ENCODE measurements at regions not wholly inside any gene's neighbourhood (a gene's known extent, or its start where the extent isn't known, plus 50 kb on each side); places are given as distances from the start of the nearest gene placed in this dataset.

GRCh38 chr4:81914623-81915022 lies 442.9 kb upstream of the RASGEF1B start:
- no peak overlapping the region for H3K27ac ChIP-seq (ENCODE audit: low read depth, low read length)
- no peak overlapping the region for H3K4me3 ChIP-seq (ENCODE audit: low read length in 2 of 2)
- POLR2A ChIA-PET (ENCODE audit: partially characterized antibody) = no interaction called here
- no peaks in the 10 kb centered on the region for H3K4me1 ChIP-seq (ENCODE audit: insufficient read depth, low read length)
- H3K36me3 ChIP-seq (ENCODE audit: insufficient read depth, low read length) = no peaks in the 10 kb centered on the region
- H3K36me3 Mint-ChIP-seq = no peaks in the 10 kb centered on the region
- no peak overlapping the region for H3K27ac Mint-ChIP-seq
- peaks cover 3 to 9% of the 10 kb centered on the region in 2 donors for H3K27me3 Mint-ChIP-seq
- no peak overlapping the region for H3K4me3 Mint-ChIP-seq
- H3K27me3 ChIP-seq (ENCODE audit: insufficient read depth, low read length) = no peaks in the 10 kb centered on the region
- intact Hi-C loops (cut with micrococcal nuclease) = loop anchor here (5.0 to 10.0 kb wide), 2 partner anchors 290 to 353 kb away; no protein-coding TSS in a partner anchor
- peaks cover 6 to 9% (median 7%) of the 10 kb centered on the region in 4 donors for H3K4me1 Mint-ChIP-seq
- no peak for DNase-seq
- H3K9me3 ChIP-seq (ENCODE audit: control insufficient read depth in 1 of 2, low read length in 2 of 2) = no peaks in the 10 kb centered on the region
- H3K9me3 Mint-ChIP-seq = no peaks in the 10 kb centered on the region
- CTCF ChIA-PET (ENCODE audit: partially characterized antibody) = interaction anchor here (0.5 to 2.1 kb wide), 6 partner anchors 10 to 505 kb away, joined by 3 to 20 read pairs (median 4); no protein-coding TSS in a partner anchor

DNA sequence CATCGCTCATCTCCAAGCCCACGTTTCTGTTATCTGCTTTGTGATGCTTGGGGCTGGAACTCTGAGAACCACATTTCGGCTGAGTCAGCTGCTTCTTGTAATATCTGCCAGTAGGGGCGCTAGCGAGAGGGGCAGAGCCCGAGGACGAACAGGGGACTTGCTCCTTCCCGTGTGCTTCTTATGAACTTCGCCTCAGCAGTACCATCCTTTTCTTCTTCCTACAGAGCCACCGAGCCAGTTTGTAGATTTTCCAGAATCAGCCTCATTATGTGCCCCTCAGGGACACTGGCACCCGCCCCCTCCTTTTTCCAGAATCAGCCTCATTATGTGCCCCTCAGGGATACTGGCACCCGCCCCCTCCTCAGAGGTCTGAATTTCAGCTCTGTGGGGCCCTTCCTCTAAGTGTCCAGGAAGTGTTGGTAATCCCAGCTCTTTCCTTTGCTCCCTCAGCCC lies 441.7 kb upstream of the RASGEF1B start:
- intact Hi-C loops (cut with micrococcal nuclease) = loop anchor here (2.0 to 10.0 kb wide), 3 partner anchors 291 to 509 kb away; no protein-coding TSS in a partner anchor
- Mint-ChIP-seq H3K4me3 (peak overlapping the region in 1 of 8 donors; percentile 50), H3K27me3 (peaks cover 5 to 9% of the 10 kb centered on the region in 2 donors), H3K9me3 (no peaks in the 10 kb centered on the region), H3K27ac (no peak overlapping the region), H3K36me3 (no peaks in the 10 kb centered on the region), H3K4me1 (peaks cover 6 to 9% (median 7%) of the 10 kb centered on the region in 4 donors)
- no peaks in the 10 kb centered on the region for H3K27me3 ChIP-seq (ENCODE audit: insufficient read depth, low read length)
- no peaks in the 10 kb centered on the region for H3K36me3 ChIP-seq (ENCODE audit: insufficient read depth, low read length)
- POLR2A ChIA-PET (ENCODE audit: partially characterized antibody) = no interaction called here
- H3K9me3 ChIP-seq (ENCODE audit: control insufficient read depth in 1 of 2, low read length in 2 of 2) = no peaks in the 10 kb centered on the region
- no peak overlapping the region for H3K4me3 ChIP-seq (ENCODE audit: low read length in 2 of 2)
- no peaks in the 10 kb centered on the region for H3K4me1 ChIP-seq (ENCODE audit: insufficient read depth, low read length)
- no peak overlapping the region for H3K27ac ChIP-seq (ENCODE audit: low read depth, low read length)
- CTCF ChIA-PET (ENCODE audit: partially characterized antibody) = interaction anchor here (0.5 to 2.4 kb wide), 15 partner anchors 9 to 503 kb away, joined by 3 to 20 read pairs (median 4); no protein-coding TSS in a partner anchor
- peak; percentile 39 to 55 (median 52) for DNase-seq

DNA sequence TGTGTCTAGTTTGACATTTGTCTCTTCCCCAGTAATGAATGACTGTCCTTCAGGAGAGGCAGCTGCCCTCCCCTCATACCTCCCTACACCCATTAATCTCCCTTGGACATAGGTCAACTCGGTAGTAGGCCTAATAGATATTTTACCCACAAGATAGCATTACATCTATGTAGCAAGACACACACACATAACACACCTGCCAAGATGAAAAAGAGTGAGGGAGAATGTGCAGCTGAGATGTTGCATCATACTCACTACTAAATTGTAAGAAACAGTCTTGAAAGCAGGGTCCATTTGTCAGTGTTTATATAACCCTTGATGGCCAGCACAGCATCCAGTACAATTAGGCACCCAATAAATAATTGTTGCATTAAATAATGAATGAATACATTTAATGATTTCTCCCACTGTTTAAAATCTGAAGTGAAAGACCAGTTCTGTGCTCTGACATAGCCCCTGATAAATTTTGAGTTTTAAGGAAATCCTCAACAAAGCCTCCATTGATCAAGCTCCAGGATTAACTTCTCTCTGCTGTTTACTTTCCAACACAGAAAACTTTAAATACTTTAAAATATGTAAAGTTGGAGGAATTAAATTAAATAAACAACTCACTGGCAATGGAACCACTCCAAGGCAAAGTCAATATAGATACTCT lies 440.8 kb upstream of the RASGEF1B start:
- no peaks in the 10 kb centered on the region for H3K36me3 ChIP-seq (ENCODE audit: insufficient read depth, low read length)
- POLR2A ChIA-PET (ENCODE audit: partially characterized antibody) = no interaction called here

DNA sequence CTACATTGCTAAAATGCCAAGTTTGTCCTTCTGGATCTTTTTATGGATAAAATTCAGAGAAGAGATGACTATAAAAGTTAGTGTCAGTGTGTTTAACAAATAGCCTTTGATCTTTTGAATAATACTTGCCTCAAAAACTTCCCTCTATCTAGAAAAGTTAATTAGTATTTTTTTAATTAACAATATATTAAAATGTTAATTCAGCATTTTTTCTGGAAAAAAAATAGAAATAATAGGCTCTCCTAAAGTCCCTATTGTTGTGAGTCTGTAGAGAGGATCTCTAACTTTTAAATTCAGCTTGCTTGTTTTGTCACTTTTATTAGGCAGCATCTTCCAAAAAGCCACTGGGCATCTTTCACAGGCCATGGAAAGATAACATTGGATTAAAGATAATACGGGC lies 435.2 kb upstream of the RASGEF1B start:
- Mint-ChIP-seq H3K27me3 (peaks cover 3 to 4% of the 10 kb centered on the region in 2 donors), H3K36me3 (no peaks in the 10 kb centered on the region), H3K27ac (no peak overlapping the region), H3K4me3 (no peak overlapping the region), H3K4me1 (no peaks in the 10 kb centered on the region), H3K9me3 (no peaks in the 10 kb centered on the region)
- no peaks in the 10 kb centered on the region for H3K27me3 ChIP-seq (ENCODE audit: insufficient read depth, low read length)
- H3K36me3 ChIP-seq (ENCODE audit: insufficient read depth, low read length) = no peaks in the 10 kb centered on the region
- ChIA-PET CTCF (ENCODE audit: partially characterized antibody) (no interaction called here), POLR2A (ENCODE audit: partially characterized antibody) (no interaction called here)
- no peaks in the 10 kb centered on the region for H3K4me1 ChIP-seq (ENCODE audit: insufficient read depth, low read length)
- intact Hi-C loops (cut with micrococcal nuclease) = no loop called here
- no peak for DNase-seq
- no peaks in the 10 kb centered on the region for H3K9me3 ChIP-seq (ENCODE audit: control insufficient read depth in 1 of 2, low read length in 2 of 2)
- no peak overlapping the region for H3K4me3 ChIP-seq (ENCODE audit: low read length in 2 of 2)
- H3K27ac ChIP-seq (ENCODE audit: low read depth, low read length) = no peak overlapping the region

More for the DNA sequence above, 440.8 kb upstream of the RASGEF1B start:
- DNase-seq = no peak
- no peaks in the 10 kb centered on the region for H3K9me3 Mint-ChIP-seq
- H3K27ac Mint-ChIP-seq = no peak overlapping the region
- H3K4me1 Mint-ChIP-seq = peaks cover 6 to 9% (median 7%) of the 10 kb centered on the region in 4 donors
- H3K4me3 ChIP-seq (ENCODE audit: low read length in 2 of 2) = no peak overlapping the region
- H3K9me3 ChIP-seq (ENCODE audit: control insufficient read depth in 1 of 2, low read length in 2 of 2) = no peaks in the 10 kb centered on the region
- intact Hi-C loops (cut with micrococcal nuclease) = loop anchor here (2.0 to 10.0 kb wide), 3 partner anchors 292 to 508 kb away; no protein-coding TSS in a partner anchor
- no peak overlapping the region for H3K4me3 Mint-ChIP-seq
- H3K27me3 Mint-ChIP-seq = peaks cover 5 to 7% of the 10 kb centered on the region in 2 donors
- no peaks in the 10 kb centered on the region for H3K27me3 ChIP-seq (ENCODE audit: insufficient read depth, low read length)
- H3K36me3 Mint-ChIP-seq = no peaks in the 10 kb centered on the region
- H3K27ac ChIP-seq (ENCODE audit: low read depth, low read length) = no peak overlapping the region
- H3K4me1 ChIP-seq (ENCODE audit: insufficient read depth, low read length) = no peaks in the 10 kb centered on the region
- CTCF ChIA-PET (ENCODE audit: partially characterized antibody) = interaction anchor here (0.6 to 2.4 kb wide), 12 partner anchors 8 to 447 kb away, joined by 3 to 20 read pairs (median 4); no protein-coding TSS in a partner anchor

DNA sequence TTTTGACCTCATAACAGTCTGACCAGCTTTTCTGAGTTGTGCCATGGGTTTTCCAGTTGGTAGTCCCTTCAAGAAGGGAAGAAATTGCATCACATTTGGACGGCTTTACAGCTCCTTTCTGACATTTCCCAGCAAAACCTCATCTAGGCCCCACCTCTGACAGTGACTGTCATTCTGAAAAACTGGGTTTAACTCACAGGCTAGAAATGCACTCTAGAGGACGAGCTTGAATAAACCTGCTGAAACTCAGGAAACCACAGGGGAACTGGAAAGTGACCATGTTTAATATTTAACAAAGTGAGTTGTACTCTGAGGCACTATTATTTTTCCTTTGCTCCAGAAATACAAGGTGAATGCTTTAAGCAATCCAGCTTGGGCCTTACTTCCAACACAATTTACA lies 434.3 kb upstream of the RASGEF1B start:
- intact Hi-C loops (cut with micrococcal nuclease) = no loop called here
- H3K4me1 ChIP-seq (ENCODE audit: insufficient read depth, low read length) = no peaks in the 10 kb centered on the region
- Mint-ChIP-seq H3K4me1 (no peaks in the 10 kb centered on the region), H3K27me3 (peaks cover 3 to 5% of the 10 kb centered on the region in 2 donors), H3K27ac (no peak overlapping the region), H3K9me3 (no peaks in the 10 kb centered on the region), H3K36me3 (no peaks in the 10 kb centered on the region), H3K4me3 (no peak overlapping the region)
- DNase-seq = no peak
- no peaks in the 10 kb centered on the region for H3K27me3 ChIP-seq (ENCODE audit: insufficient read depth, low read length)
- POLR2A ChIA-PET (ENCODE audit: partially characterized antibody) = no interaction called here
- no peak overlapping the region for H3K27ac ChIP-seq (ENCODE audit: low read depth, low read length)
- CTCF ChIA-PET (ENCODE audit: partially characterized antibody) = interaction anchor here (2.9 kb wide), 1 partner anchor 8 kb away, joined by 20 read pairs; no protein-coding TSS in a partner anchor
- H3K36me3 ChIP-seq (ENCODE audit: insufficient read depth, low read length) = no peaks in the 10 kb centered on the region
- H3K9me3 ChIP-seq (ENCODE audit: control insufficient read depth in 1 of 2, low read length in 2 of 2) = no peaks in the 10 kb centered on the region
- H3K4me3 ChIP-seq (ENCODE audit: low read length in 2 of 2) = no peak overlapping the region

- H3K36me3 Mint-ChIP-seq = no peaks in the 10 kb centered on the region
- peaks cover 3 to 5% of the 10 kb centered on the region in 2 donors for H3K27me3 Mint-ChIP-seq
- H3K4me3 Mint-ChIP-seq = no peak overlapping the region
- Histone ChIP-seq H3K27ac (ENCODE audit: low read depth, low read length) (no peak overlapping the region), H3K4me3 (ENCODE audit: low read length in 2 of 2) (no peak overlapping the region), H3K27me3 (ENCODE audit: insufficient read depth, low read length) (no peaks in the 10 kb centered on the region), H3K36me3 (ENCODE audit: insufficient read depth, low read length) (no peaks in the 10 kb centered on the region), H3K4me1 (ENCODE audit: insufficient read depth, low read length) (no peaks in the 10 kb centered on the region), H3K9me3 (ENCODE audit: control insufficient read depth in 1 of 2, low read length in 2 of 2) (no peaks in the 10 kb centered on the region)
- intact Hi-C loops (cut with micrococcal nuclease) = no loop called here
- ChIA-PET CTCF (ENCODE audit: partially characterized antibody) (interaction anchor here (1.4 to 2.9 kb wide), 2 partner anchors 10 to 438 kb away, joined by 3 to 20 read pairs; no protein-coding TSS in a partner anchor), POLR2A (ENCODE audit: partially characterized antibody) (no interaction called here)
- H3K27ac Mint-ChIP-seq = no peak overlapping the region
- DNase-seq = no peak
- H3K9me3 Mint-ChIP-seq = no peaks in the 10 kb centered on the region
- peaks cover 0 to 3% (median 1%) of the 10 kb centered on the region in 4 donors for H3K4me1 Mint-ChIP-seq
Observed at GRCh38 chr4:81904121-81904520, 432.4 kb upstream of the RASGEF1B start.

GRCh38 chr4:81903212-81903611 lies 431.5 kb upstream of the RASGEF1B start:
- Mint-ChIP-seq H3K27me3 (peaks cover 2 to 5% of the 10 kb centered on the region in 2 donors), H3K27ac (no peak overlapping the region), H3K36me3 (no peaks in the 10 kb centered on the region), H3K9me3 (no peaks in the 10 kb centered on the region), H3K4me3 (no peak overlapping the region), H3K4me1 (peaks cover 0 to 9% (median 4%) of the 10 kb centered on the region in 4 donors)
- intact Hi-C loops (cut with micrococcal nuclease) = no loop called here
- no peak overlapping the region for H3K4me3 ChIP-seq (ENCODE audit: low read length in 2 of 2)
- ChIA-PET POLR2A (ENCODE audit: partially characterized antibody) (interaction anchor here (0.6 kb wide), 1 partner anchor 763 kb away, joined by 3 read pairs; no protein-coding TSS in a partner anchor), CTCF (ENCODE audit: partially characterized antibody) (no interaction called here)
- H3K4me1 ChIP-seq (ENCODE audit: insufficient read depth, low read length) = no peaks in the 10 kb centered on the region
- no peaks in the 10 kb centered on the region for H3K9me3 ChIP-seq (ENCODE audit: control insufficient read depth in 1 of 2, low read length in 2 of 2)
- no peaks in the 10 kb centered on the region for H3K27me3 ChIP-seq (ENCODE audit: insufficient read depth, low read length)
- no peak for DNase-seq
- H3K27ac ChIP-seq (ENCODE audit: low read depth, low read length) = no peak overlapping the region
- H3K36me3 ChIP-seq (ENCODE audit: insufficient read depth, low read length) = no peaks in the 10 kb centered on the region
